ENCODE measurements at regions not wholly inside any gene's neighbourhood (a gene's known extent, or its start where the extent isn't known, plus 50 kb on each side); places are given as distances from the start of the nearest gene placed in this dataset.

DNA sequence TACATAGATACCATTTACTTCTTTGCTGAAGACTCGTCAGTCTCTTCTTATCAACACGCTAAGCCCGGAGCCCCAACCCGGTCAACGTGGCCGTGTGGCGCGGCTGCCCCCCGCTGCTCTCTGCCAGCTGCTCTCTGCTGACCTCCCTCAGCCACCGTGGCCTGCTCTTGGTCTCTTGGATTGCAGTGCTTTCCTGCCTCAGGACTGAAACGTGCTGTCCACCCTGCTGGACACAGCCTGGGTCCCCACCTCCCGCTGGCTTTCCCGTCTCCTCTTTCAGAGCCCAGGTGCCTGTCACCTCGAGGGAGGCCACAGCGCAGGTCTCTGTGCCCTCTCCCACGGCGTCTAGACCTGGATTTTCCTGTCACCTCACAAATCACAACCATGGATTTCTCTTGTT, 388.1 kb upstream of the B3GAT1 start:
- no peak overlapping the region for H3K4me3 Mint-ChIP-seq
- H3K36me3 Mint-ChIP-seq: no peaks in the 10 kb centered on the region
- H3K27me3 Mint-ChIP-seq: peaks cover 34% of the 10 kb centered on the region
- H3K4me1 Mint-ChIP-seq: no peaks in the 10 kb centered on the region
- ATAC-seq: no peak
- no peaks in the 10 kb centered on the region for H3K9me3 Mint-ChIP-seq
- no peak overlapping the region for H3K27ac Mint-ChIP-seq

DNA sequence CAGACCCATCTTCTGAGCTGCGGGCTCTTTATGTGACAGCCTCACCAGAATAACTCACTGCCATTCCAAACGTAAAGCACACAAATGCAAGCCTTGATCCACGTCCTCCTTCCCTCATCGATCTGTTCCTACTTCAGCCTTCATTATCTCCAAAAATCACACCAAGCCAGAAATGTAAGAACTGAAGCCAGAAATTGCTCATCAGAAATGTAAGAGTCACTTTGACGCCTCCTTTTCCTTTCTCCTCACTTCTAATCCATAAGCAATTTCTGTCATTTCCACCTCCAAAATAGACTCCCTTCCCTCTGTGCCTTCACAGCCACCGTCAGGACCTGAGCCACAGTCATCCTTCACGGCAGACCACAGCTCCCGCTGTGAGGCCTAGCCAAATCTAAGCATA, 387.3 kb upstream of the B3GAT1 start:
- no peak for ATAC-seq
- no peaks in the 10 kb centered on the region for H3K4me1 Mint-ChIP-seq
- H3K9me3 Mint-ChIP-seq: no peaks in the 10 kb centered on the region
- H3K4me3 Mint-ChIP-seq: no peak overlapping the region
- H3K36me3 Mint-ChIP-seq: no peaks in the 10 kb centered on the region
- H3K27me3 Mint-ChIP-seq: peaks cover 30% of the 10 kb centered on the region
- H3K27ac Mint-ChIP-seq: no peak overlapping the region

DNA sequence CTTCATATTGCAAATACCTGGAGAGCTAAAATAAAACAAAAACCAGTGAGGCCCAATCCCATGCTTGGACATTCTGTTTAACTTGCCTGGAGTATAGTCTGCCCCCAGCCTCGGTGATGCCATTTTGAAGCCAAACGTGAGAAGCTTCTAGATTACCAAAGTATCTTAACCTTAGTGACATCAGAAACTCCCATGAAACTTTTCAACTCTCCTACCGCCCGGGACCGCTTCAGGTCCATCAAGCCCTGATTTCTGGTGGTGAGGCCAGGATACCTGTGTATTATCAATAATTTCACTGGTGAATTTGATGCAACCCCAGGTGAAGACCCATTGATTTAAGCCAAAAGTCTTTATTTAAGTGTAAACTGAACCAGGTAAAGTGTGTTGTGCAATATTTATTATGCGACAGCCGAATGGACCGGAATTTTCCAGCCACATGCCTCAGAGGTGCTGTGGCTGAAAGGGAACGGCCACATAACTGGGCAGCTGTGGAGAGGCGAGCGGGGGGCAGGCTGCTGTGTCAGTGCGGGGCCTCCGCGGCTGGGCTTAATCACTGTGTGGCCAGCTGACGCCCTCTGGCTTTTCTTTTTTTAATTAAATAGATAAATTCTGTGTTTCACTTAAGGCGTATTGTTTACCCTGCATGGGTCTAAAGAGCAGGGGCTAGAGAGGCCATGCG, 385.5 kb upstream of the B3GAT1 start:
- H3K36me3 Mint-ChIP-seq: no peaks in the 10 kb centered on the region
- H3K27ac Mint-ChIP-seq: no peak overlapping the region
- peaks cover 30% of the 10 kb centered on the region for H3K27me3 Mint-ChIP-seq
- H3K4me3 Mint-ChIP-seq: no peak overlapping the region
- H3K9me3 Mint-ChIP-seq: no peaks in the 10 kb centered on the region
- no peak for ATAC-seq
- no peaks in the 10 kb centered on the region for H3K4me1 Mint-ChIP-seq

DNA sequence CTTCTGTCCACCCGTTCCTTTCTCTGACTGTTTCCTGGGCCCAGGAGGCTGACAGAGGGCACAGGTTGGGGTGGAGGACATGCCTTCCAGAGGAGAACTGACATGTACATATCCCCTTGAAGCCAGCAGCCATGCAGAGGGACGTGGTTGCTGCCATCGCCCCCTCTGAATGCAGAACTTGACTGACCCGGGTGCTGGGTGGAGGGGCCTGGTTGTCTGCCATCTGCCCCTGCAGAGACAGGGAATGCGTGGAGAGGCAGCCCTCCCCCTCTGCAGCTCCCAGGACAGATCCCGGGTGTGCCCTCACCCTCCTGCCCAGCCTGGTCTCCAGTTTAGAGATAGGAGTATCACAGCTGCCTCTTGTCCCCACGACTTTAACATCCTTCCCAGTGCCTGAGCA, 383.0 kb upstream of the B3GAT1 start:
- Mint-ChIP-seq H3K4me1 (no peaks in the 10 kb centered on the region), H3K36me3 (no peaks in the 10 kb centered on the region), H3K27me3 (peaks cover 10% of the 10 kb centered on the region), H3K4me3 (no peak overlapping the region), H3K9me3 (no peaks in the 10 kb centered on the region), H3K27ac (no peak overlapping the region)
- ATAC-seq: no peak

DNA sequence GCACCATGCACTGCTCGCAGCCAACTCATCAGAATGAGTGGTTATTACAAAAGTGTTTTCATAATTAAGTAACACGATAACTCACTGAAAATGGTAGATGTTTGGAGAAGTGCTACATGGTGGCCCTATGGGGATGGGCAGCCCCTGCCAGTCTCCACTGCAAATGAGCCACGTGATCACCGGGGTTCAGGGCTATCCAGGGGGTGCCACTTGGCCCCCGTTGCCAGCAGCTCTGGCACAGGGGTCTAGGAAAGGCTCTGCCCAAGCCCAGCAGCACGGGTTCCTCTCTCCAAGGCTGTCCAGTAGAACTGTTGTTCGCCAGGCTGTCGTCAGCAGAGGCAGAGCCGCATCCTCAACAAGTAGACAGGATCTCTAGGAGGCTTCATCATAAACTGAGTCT, 382.1 kb upstream of the B3GAT1 start:
- H3K36me3 Mint-ChIP-seq: no peaks in the 10 kb centered on the region
- H3K4me1 Mint-ChIP-seq: no peaks in the 10 kb centered on the region
- no peak for ATAC-seq
- no peak overlapping the region for H3K27ac Mint-ChIP-seq
- peaks cover 1% of the 10 kb centered on the region for H3K27me3 Mint-ChIP-seq
- no peaks in the 10 kb centered on the region for H3K9me3 Mint-ChIP-seq
- H3K4me3 Mint-ChIP-seq: no peak overlapping the region

DNA sequence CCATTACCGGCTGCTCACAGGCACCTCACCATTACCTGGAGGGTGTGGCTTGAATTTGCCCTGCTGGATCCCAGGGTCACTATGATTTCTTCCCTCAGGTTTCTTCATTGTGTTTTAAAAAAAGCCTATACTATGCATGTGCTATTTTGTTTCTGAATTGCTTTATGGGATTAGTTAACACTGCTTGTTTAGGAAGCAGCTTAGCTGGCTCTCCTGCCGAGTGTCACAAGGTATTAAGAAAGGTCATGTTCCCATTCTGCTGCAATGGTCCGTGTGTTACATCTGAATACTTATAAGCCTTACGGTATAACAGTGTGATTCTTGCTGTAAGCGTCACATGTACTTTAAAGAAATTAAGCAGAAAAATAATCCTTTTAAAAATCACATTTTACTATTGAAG, 380.6 kb upstream of the B3GAT1 start:
- Mint-ChIP-seq H3K4me3 (no peak overlapping the region), H3K9me3 (no peaks in the 10 kb centered on the region)
- ATAC-seq: no peak

DNA sequence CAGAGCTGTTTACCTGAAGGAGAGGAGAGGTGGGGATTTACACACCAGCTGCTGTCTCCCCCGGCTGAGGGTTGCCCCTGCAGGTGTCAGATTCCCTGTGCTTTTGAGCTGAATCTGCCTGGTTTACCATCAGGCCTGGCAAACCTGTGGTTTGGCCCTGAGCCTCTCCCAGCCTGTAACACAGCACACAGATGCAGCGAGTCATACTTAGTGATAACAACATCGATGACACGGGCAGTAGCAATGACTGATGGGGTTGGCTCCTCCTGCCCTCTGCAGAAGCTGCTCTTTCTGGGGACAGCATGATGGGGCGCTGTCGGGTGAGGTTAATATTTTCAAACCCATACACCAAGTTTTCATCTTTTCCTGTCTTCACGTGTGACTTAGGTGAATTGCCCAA, 380.0 kb upstream of the B3GAT1 start:
- H3K27ac Mint-ChIP-seq: no peak overlapping the region
- H3K4me3 Mint-ChIP-seq: no peak overlapping the region
- no peaks in the 10 kb centered on the region for H3K4me1 Mint-ChIP-seq
- H3K27me3 Mint-ChIP-seq: no peaks in the 10 kb centered on the region
- H3K36me3 Mint-ChIP-seq: no peaks in the 10 kb centered on the region
- no peak for ATAC-seq
- H3K9me3 Mint-ChIP-seq: no peaks in the 10 kb centered on the region

More for the DNA sequence above, 380.6 kb upstream of the B3GAT1 start:
- H3K36me3 Mint-ChIP-seq: no peaks in the 10 kb centered on the region
- H3K27me3 Mint-ChIP-seq: no peaks in the 10 kb centered on the region
- no peak overlapping the region for H3K27ac Mint-ChIP-seq
- no peaks in the 10 kb centered on the region for H3K4me1 Mint-ChIP-seq

DNA sequence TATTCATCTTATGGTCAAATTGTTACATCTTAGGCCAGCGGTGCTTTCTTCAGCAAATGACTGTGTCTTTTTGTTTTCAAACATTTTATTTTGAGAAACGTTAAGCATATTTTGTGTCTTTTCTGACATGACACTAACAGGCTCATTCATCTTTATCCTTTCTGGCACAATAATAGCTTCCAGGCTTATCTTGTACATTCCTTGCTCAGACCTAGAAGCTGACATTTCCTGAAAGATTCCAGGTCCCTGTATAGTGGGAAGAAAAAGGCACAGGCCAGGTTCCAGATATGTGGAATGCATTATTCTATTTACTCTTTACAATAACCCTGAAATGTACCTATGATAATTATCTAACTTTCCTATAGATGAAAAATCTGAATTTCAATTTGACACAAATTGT, 379.1 kb upstream of the B3GAT1 start:
- no peak for ATAC-seq
- Mint-ChIP-seq H3K9me3 (no peaks in the 10 kb centered on the region), H3K27ac (no peak overlapping the region), H3K27me3 (no peaks in the 10 kb centered on the region), H3K4me1 (no peaks in the 10 kb centered on the region), H3K36me3 (no peaks in the 10 kb centered on the region), H3K4me3 (no peak overlapping the region)

DNA sequence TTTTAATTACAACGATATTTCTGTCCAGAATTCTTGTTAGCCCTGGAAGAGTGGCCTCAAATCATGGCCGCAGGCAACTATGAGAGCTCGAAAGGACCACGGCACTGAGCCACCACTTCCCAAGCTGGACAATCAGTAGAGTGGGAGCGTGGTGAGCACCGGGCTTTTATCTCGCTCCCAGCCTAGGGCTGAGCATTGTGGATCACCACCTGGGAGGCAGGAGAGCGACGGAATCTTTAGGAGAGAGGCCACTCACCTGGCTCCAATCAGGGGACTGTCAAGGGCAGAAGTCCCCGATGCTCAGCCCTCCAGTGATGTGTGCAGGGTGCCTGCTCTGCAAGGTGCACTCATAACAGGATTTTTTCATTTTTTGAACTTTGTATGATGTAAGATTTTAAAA, 377.1 kb upstream of the B3GAT1 start:
- H3K9me3 Mint-ChIP-seq: no peaks in the 10 kb centered on the region
- no peaks in the 10 kb centered on the region for H3K4me1 Mint-ChIP-seq
- H3K36me3 Mint-ChIP-seq: no peaks in the 10 kb centered on the region
- no peak overlapping the region for H3K4me3 Mint-ChIP-seq
- no peak for ATAC-seq
- no peak overlapping the region for H3K27ac Mint-ChIP-seq
- peaks cover 7% of the 10 kb centered on the region for H3K27me3 Mint-ChIP-seq

DNA sequence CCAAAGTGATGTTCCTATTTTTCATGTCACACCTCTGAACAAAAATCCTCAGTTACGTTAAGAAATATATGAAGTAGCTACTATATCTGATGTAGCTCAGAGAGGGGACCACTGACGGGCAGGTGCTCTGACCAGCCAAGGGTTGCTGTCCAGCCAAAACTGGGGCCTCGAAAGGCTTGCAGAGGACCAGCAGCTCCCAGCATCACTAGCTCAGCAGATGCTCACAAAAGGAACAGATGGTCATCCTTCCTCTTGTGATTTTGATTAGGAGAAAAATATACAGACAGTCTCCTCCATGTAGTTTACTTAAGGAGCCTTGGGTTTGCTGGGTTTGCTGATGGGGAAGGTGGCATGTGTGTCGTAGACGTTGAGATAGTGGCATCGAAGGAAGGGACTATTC, 374.6 kb upstream of the B3GAT1 start:
- Mint-ChIP-seq H3K27me3 (peaks cover 17% of the 10 kb centered on the region), H3K27ac (no peak overlapping the region), H3K9me3 (no peaks in the 10 kb centered on the region), H3K4me1 (no peaks in the 10 kb centered on the region), H3K36me3 (no peaks in the 10 kb centered on the region), H3K4me3 (no peak overlapping the region)
- ATAC-seq: no peak

DNA sequence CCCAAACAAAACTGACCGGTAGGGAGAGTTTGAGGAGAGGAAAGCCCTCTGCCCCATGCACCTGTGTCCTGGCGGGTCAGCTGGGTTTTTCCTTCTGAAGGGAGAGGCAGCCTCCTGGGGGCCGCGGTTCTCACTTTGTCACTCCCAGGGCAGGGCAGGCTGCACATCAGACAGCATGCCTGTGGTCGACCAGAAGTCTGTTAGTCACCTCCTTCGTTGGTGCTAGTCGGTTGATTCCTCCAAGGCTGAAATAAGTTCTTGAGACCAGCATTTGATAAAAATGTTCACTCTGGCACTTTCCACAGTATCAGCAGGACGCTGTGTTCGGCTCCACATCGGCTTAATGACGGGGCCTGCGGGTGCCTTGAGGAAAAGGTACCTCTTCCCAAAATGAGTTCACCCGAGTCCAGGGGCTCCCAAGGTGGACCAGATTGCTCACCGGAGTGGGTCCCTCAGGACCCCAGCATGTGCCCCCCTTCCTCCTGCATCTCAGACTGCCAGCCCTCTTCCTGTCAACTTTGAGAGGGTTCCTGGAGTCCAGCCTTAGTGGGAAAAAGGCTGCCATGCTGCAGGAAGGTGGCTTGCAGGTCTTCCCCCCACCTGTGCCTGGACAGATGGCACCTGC, 373.7 kb upstream of the B3GAT1 start:
- H3K4me1 Mint-ChIP-seq: no peaks in the 10 kb centered on the region
- no peak for ATAC-seq
- H3K9me3 Mint-ChIP-seq: no peaks in the 10 kb centered on the region
- H3K27me3 Mint-ChIP-seq: peaks cover 17% of the 10 kb centered on the region
- H3K4me3 Mint-ChIP-seq: no peak overlapping the region
- no peaks in the 10 kb centered on the region for H3K36me3 Mint-ChIP-seq
- no peak overlapping the region for H3K27ac Mint-ChIP-seq

DNA sequence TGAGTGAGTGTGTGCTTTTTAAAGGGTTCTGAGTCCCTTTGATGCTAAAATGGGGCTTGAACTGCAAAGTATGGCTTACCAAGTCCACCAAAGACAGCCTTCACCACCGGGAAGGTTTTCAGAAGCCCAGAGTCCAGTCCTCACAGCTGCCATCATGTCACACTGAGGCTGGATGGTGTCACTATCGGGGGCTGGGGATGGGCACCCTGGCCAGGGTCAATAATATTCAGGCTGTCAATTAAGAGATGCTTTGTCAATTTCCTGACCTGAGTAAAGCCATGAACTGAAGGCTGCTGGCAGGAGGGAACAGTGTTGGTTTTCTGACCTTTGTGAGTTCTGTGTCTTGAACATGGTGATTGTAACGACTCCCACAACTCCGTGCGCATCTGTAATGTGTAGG, 373.0 kb upstream of the B3GAT1 start:
- no peak overlapping the region for H3K27ac Mint-ChIP-seq
- no peaks in the 10 kb centered on the region for H3K9me3 Mint-ChIP-seq
- no peak for ATAC-seq
- H3K36me3 Mint-ChIP-seq: no peaks in the 10 kb centered on the region
- no peak overlapping the region for H3K4me3 Mint-ChIP-seq
- no peaks in the 10 kb centered on the region for H3K4me1 Mint-ChIP-seq
- H3K27me3 Mint-ChIP-seq: peaks cover 17% of the 10 kb centered on the region

DNA sequence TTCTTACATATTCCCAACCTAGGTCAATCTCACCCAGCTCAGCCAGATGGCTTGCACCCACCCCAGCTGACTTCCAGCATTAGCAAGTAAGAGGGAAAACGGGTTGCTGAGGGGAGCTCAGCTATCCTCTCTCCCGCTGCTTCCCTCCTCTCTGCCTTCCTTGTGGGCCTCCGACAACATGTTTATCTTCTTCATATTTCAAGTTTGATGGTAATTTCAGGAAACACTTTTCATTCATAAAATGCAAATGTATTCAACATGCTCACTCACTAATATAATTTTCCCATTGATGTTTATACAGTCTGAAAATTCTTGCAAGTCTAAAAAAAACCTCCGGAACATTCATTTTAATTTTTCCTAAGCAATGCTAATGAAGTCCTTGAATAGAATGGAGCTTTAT, 372.5 kb upstream of the B3GAT1 start:
- Mint-ChIP-seq H3K27me3 (peaks cover 17% of the 10 kb centered on the region), H3K9me3 (no peaks in the 10 kb centered on the region), H3K27ac (no peak overlapping the region), H3K4me3 (no peak overlapping the region), H3K4me1 (no peaks in the 10 kb centered on the region), H3K36me3 (no peaks in the 10 kb centered on the region)
- no peak for ATAC-seq

DNA sequence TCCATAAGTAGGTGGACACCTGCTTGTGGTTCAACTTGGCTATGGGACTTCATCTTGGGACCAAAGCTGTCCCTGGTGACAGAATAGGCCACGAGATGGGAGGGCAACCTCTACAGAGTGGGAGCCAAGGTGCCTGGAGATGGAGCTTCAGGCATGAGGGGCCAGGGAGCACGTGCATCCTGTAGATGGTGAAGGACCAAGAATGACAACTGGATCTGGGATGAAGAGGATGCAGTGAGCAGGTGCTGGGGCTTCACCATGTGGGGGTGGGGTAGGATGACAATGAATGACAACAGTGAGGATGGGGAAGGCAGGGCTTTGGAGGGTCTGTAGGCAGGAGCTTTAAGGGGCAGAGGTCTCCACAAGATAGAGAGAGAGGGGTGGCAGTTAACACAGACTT, 372.0 kb upstream of the B3GAT1 start:
- Mint-ChIP-seq H3K36me3 (no peaks in the 10 kb centered on the region), H3K9me3 (no peaks in the 10 kb centered on the region), H3K27ac (no peak overlapping the region), H3K4me1 (no peaks in the 10 kb centered on the region), H3K4me3 (no peak overlapping the region), H3K27me3 (peaks cover 17% of the 10 kb centered on the region)
- no peak for ATAC-seq

DNA sequence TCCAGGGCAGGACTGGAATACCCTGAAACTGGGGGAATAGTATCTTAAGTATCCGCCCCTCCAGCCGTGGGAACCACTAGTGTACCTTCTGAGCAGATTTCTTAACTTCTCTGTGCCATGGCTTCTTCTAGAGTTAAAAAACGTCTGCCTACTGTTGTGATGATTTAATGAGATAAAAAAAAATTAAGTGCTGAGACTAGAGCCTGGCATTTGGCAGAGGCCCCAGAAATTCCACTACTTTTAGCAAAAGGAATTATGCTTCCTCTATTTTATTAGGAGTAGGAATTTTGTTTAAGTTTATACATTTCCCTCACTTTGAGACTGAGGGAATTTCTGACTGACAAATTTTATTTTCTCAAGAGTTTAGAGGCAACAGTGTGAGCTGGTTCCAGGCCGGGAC, 371.2 kb upstream of the B3GAT1 start:
- H3K9me3 Mint-ChIP-seq: no peaks in the 10 kb centered on the region
- H3K36me3 Mint-ChIP-seq: no peaks in the 10 kb centered on the region
- ATAC-seq: no peak
- no peak overlapping the region for H3K27ac Mint-ChIP-seq
- H3K27me3 Mint-ChIP-seq: peaks cover 17% of the 10 kb centered on the region
- H3K4me1 Mint-ChIP-seq: no peaks in the 10 kb centered on the region
- H3K4me3 Mint-ChIP-seq: no peak overlapping the region

DNA sequence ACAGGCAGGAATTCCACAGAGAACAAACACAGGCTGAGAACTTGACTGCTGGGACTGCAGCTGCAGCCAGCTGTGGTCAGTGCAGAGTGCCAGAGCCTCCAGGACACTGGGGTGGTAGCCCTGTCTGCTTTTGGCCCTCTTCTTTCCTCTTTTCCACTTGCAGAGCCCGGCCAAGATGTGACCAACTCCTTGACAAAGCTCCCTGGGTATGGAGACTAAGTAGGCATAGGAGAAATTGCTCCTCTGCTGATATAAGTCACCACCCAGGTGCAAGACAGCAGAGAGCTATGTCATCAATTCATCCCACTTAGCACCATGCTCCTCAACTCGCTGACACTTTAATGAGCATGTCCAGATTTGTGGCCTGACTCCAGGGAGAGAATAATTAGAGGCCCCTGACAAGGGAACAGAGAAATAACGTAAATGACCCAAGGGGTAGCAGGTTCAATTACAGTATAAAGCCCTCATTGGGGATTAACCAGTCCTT, 369.4 kb upstream of the B3GAT1 start:
- H3K9me3 Mint-ChIP-seq: no peaks in the 10 kb centered on the region
- H3K36me3 Mint-ChIP-seq: no peaks in the 10 kb centered on the region
- H3K4me3 Mint-ChIP-seq: no peak overlapping the region
- H3K4me1 Mint-ChIP-seq: no peaks in the 10 kb centered on the region
- no peak for ATAC-seq
- H3K27ac Mint-ChIP-seq: no peak overlapping the region
- peaks cover 17% of the 10 kb centered on the region for H3K27me3 Mint-ChIP-seq

Data from stimulated activated memory B cell treated with anti-CD40 and anti-IgM and Interleukin-4, amounts not matched to agents 10 μg/mL and 1 μg/mL and 100 μg/mL, for 72 hours (primary cell).